ENCODE measurements at regions not wholly inside any gene's neighbourhood (a gene's known extent, or its start where the extent isn't known, plus 50 kb on each side); places are given as distances from the start of the nearest gene placed in this dataset.

DNA sequence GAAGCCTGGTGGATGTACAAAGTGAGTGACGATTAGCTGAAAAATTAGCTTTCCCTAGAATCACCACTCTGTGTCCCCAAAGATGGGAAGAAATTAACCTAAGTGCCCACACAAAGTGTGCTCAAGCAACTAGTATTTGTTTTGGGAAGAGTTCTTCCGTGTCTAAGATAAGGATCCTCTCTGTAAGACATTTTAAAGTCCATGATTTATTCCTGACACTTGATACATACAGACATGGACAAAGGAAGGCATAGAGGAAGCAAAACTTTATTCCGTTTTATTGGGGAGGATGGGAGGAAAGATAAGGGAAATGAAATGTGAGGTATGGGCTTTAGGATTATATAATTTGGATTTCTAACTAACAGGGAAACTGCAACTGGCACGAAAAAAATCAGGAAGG, 1772.6 kb downstream of the EFNA5 start:
- TF ChIP-seq, protein P1, sequence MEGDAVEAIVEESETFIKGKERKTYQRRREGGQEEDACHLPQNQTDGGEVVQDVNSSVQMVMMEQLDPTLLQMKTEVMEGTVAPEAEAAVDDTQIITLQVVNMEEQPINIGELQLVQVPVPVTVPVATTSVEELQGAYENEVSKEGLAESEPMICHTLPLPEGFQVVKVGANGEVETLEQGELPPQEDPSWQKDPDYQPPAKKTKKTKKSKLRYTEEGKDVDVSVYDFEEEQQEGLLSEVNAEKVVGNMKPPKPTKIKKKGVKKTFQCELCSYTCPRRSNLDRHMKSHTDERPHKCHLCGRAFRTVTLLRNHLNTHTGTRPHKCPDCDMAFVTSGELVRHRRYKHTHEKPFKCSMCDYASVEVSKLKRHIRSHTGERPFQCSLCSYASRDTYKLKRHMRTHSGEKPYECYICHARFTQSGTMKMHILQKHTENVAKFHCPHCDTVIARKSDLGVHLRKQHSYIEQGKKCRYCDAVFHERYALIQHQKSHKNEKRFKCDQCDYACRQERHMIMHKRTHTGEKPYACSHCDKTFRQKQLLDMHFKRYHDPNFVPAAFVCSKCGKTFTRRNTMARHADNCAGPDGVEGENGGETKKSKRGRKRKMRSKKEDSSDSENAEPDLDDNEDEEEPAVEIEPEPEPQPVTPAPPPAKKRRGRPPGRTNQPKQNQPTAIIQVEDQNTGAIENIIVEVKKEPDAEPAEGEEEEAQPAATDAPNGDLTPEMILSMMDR (IDR thresholded peaks at IDR 0.05; ENCODE audit: poor library complexity): no peak
- TF ChIP-seq EZH2 (IDR thresholded peaks at IDR 0.05; ENCODE audit: borderline replicate concordance): no peak
- no peak for TF ChIP-seq EZH2phosphoT487 (IDR thresholded peaks at IDR 0.05; ENCODE audit: low read depth, severe bottlenecking, unreplicated experiment)
